Right lobe of liver (tissue), 4 donors: ENCODE measurements at regions not wholly inside any gene's neighbourhood (a gene's known extent, or its start where the extent isn't known, plus 50 kb on each side); places are given as distances from the start of the nearest gene placed in this dataset.

Experiments used
- POLR2A ChIP-seq: fragments of 450-650 bp; IDR thresholded peaks from one replicate; pipeline ENCODE4 v1.6.1; 2017; ENCODE audit warnings: antibody characterized with exemption, mild to moderate bottlenecking
- TF ChIP-seq, protein P1 (sequence below), 4 donors: fragments of 200-600 bp in 3 of 4; fragments of 450-650 bp in 1 of 4; IDR thresholded peaks; one replicate each; pipeline versions ENCODE4 v1.5.1 to v1.8.0; 2016 to 2022; ENCODE audit warnings: antibody characterized with exemption in 4 of 4, mild to moderate bottlenecking in 2 of 4
- donor health status: DM: no; HTN: no; CAD: no.
- donor health status: DM: no; HTN: no; CAD: no.
- donor health status: DM: no; HTN: yes; CAD: no.

DNA sequence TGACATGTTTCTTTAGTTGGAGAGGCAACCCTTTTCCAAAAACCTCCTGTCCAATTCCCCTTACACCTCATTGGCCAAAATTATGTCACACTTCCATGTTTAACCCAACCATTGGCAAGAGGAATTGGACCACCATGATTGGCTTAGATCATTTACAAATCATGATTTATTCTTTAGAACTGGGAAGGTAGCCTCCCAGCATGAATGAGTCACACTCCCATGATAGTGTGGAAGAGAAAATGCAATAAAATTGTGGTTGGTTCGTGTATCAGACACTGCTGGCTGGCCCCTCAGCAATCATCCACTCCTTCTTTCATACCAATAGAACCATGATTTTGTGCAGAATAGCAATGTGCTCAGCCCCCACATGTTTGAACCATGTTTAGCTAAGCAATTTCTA lies 156.6 kb upstream of the ACVR2A start:
- TF ChIP-seq, protein P1, sequence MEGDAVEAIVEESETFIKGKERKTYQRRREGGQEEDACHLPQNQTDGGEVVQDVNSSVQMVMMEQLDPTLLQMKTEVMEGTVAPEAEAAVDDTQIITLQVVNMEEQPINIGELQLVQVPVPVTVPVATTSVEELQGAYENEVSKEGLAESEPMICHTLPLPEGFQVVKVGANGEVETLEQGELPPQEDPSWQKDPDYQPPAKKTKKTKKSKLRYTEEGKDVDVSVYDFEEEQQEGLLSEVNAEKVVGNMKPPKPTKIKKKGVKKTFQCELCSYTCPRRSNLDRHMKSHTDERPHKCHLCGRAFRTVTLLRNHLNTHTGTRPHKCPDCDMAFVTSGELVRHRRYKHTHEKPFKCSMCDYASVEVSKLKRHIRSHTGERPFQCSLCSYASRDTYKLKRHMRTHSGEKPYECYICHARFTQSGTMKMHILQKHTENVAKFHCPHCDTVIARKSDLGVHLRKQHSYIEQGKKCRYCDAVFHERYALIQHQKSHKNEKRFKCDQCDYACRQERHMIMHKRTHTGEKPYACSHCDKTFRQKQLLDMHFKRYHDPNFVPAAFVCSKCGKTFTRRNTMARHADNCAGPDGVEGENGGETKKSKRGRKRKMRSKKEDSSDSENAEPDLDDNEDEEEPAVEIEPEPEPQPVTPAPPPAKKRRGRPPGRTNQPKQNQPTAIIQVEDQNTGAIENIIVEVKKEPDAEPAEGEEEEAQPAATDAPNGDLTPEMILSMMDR (IDR thresholded peaks at IDR 0.05), result no peak
- no peak for TF ChIP-seq POLR2A
